ENCODE measurements at regions not wholly inside any gene's neighbourhood (a gene's known extent, or its start where the extent isn't known, plus 50 kb on each side); places are given as distances from the start of the nearest gene placed in this dataset.

- TF ChIP-seq, protein P1, sequence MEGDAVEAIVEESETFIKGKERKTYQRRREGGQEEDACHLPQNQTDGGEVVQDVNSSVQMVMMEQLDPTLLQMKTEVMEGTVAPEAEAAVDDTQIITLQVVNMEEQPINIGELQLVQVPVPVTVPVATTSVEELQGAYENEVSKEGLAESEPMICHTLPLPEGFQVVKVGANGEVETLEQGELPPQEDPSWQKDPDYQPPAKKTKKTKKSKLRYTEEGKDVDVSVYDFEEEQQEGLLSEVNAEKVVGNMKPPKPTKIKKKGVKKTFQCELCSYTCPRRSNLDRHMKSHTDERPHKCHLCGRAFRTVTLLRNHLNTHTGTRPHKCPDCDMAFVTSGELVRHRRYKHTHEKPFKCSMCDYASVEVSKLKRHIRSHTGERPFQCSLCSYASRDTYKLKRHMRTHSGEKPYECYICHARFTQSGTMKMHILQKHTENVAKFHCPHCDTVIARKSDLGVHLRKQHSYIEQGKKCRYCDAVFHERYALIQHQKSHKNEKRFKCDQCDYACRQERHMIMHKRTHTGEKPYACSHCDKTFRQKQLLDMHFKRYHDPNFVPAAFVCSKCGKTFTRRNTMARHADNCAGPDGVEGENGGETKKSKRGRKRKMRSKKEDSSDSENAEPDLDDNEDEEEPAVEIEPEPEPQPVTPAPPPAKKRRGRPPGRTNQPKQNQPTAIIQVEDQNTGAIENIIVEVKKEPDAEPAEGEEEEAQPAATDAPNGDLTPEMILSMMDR (IDR thresholded peaks at IDR 0.05), result no peak
Observed at GRCh38 chr13:111462221-111462764, 141.9 kb downstream of the TEX29 start.

GRCh38 chr13:111462944-111463343 lies 142.5 kb downstream of the TEX29 start:
- TF ChIP-seq, protein P1 (IDR thresholded peaks at IDR 0.05), result no peak

GRCh38 chr13:111467111-111467890 lies 146.9 kb downstream of the TEX29 start:
- TF ChIP-seq, protein P1 (IDR thresholded peaks at IDR 0.05), result no peak

- TF ChIP-seq, protein P1 (IDR thresholded peaks at IDR 0.05), result no peak
Observed at GRCh38 chr13:111468037-111468959, 147.9 kb downstream of the TEX29 start.

DNA sequence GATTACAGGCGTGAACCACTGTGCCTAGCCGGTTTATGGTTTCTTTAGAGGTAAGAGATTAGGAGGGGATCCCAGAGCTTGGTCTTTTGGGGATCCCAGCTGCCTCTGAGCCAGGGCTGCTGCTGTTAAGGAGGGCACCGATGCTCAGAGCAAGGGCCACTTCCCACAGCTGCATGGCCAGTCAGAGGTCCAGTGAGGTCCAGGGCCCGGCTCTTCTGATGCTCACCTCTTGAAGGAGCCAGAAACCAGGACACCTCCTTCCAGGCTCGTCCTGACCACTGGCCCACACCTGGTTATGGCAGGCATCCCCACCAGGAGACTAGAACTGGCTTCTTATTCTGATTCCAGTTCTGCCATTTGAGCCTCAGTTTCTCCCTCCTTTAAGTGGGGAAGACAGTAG lies 149.0 kb downstream of the TEX29 start:
- TF ChIP-seq, protein P1 (IDR thresholded peaks at IDR 0.05), result no peak

DNA sequence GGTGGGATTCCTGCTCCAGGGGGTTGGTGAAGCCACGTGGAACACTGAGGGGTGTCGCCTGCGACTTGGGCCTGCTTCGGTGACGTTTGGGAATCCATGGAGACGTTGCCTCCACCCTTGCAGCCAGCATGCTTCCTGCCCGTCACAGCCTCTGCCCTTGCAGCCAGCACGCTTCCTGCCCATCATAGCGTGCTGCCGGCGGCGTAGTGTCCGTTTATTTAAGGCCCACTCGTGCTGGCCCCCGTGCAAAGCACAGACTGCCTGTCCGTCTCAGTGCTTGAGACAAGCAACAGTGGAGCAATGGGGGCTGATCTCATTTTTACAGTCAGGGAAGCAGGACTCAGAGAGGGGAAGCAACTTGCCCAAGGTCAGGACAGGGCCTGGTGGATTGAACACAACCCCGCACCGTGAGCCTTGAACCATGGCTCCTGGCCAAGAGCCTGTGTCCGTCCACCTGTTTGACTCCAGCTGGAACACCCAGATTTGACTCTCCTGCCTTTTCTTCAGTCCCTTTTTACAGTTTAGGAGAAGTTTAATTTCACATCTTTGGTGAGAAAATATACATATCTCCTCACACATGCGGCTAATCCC lies 149.6 kb downstream of the TEX29 start:
- TF ChIP-seq, protein P1 (IDR thresholded peaks at IDR 0.05), result no peak

- TF ChIP-seq, protein P1 (IDR thresholded peaks at IDR 0.05), result no peak
Observed at GRCh38 chr13:111470933-111471332, 150.5 kb downstream of the TEX29 start.
